HCT116 (cell line): ENCODE measurements at regions not wholly inside any gene's neighbourhood (a gene's known extent, or its start where the extent isn't known, plus 50 kb on each side); places are given as distances from the start of the nearest gene placed in this dataset.

Source experiments
- ATAC-seq: fragments of 200-7000 bp; cut with Tn5 transposase; 2 replicates; pipeline ENCODE4 v1.9.1; 2020; ENCODE audit warnings: mild to moderate bottlenecking, moderate library complexity
- BruUV-seq: library from RNA; stranded (reverse); fragments of 400-500 nt; replicated peaks from 2 replicates; lab custom pipeline; 2021; lab: Mats Ljungman, UMichigan
- CTCF ChIA-PET: fragments of 300-600 bp; sonication (Branson Sonifier 250); formaldehyde crosslinking; loops from one replicate; lab custom pipeline; 2021; ENCODE audit warnings: antibody characterized with exemption; lab: Charles Lee
- POLR2A ChIA-PET: fragments of 300-600, 350-600 bp; sonication (Branson Sonifier 250); formaldehyde crosslinking; loops from one replicate; lab custom pipeline; 2021; ENCODE audit warnings: antibody characterized with exemption; lab: Charles Lee
- RAD21 ChIA-PET, 2 experiments: fragments of 300-600 bp; sonication (Branson Sonifier 250); formaldehyde crosslinking; loops; one replicate each; lab custom pipeline; 2023; ENCODE audit warnings: low total read pairs in 2 of 2; ENCODE audit not compliant: uncharacterized antibody in 2 of 2, unreplicated experiment in 2 of 2, low non-redundant PET in 1 of 2; lab: Charles Lee
- DNase-seq: peaks from one replicate; pipeline ENCODE4 v3.0.0-alpha.2; 2010; ENCODE audit warnings: low read depth, low spot score
- H2AFZ ChIP-seq: fragments of 200-600 bp; shearing (Covaris generic), sonication (generic); 2 replicates; pipeline ENCODE4 v1.6.1; 2017; ENCODE audit warnings: low read depth, mixed run types, mixed read lengths, antibody characterized with exemption, low read length; ENCODE audit not compliant: poor library complexity, severe bottlenecking
- H3K27ac ChIP-seq: 2 replicates; pipeline ENCODE4 v1.5.1; 2012; ENCODE audit warnings: low read depth, low read length
- H3K27me3 ChIP-seq: fragments of 200-600 bp; sonication (generic); 2 replicates; pipeline ENCODE4 v1.6.1; 2016; ENCODE audit warnings: mixed run types, low read length, mixed read lengths; ENCODE audit not compliant: insufficient read depth
- H3K36me3 ChIP-seq, 2 experiments: fragments of 200-500 bp in 1 of 2; fragments of 200-600 bp in 1 of 2; sonication (Bioruptor generic) in 1 of 2; sonication (generic) in 1 of 2; 2 replicates each; pipeline versions ENCODE4 v1.5.1 to v1.6.1; 2014 to 2016; ENCODE audit warnings: low read length in 2 of 2, inconsistent platforms in 1 of 2, mixed read lengths in 1 of 2, mixed run types in 1 of 2; ENCODE audit not compliant: insufficient read depth in 2 of 2, control insufficient read depth in 1 of 2
- H3K4me1 ChIP-seq, 2 experiments: fragments of 200-600 bp in 1 of 2; sonication (generic) in 1 of 2; 2 replicates each; pipeline versions ENCODE4 v1.5.1 to v1.6.1; 2012 to 2017; ENCODE audit warnings: low read length in 2 of 2, inconsistent platforms in 1 of 2, mild to moderate bottlenecking in 1 of 2, mixed read lengths in 1 of 2, mixed run types in 1 of 2, moderate library complexity in 1 of 2; ENCODE audit not compliant: insufficient read depth in 2 of 2, control insufficient read depth in 1 of 2
- H3K4me2 ChIP-seq: fragments of 200-600 bp; sonication (generic); 2 replicates; pipeline ENCODE4 v1.6.1; 2017; ENCODE audit warnings: mixed run types, low read length, mixed read lengths
- H3K4me3 ChIP-seq, 2 experiments: fragments of 200-600 bp in 1 of 2; sonication (generic) in 1 of 2; replicated peaks in 1 of 2; 2 replicates each; pipeline ENCODE4 v1.5.1; 2011 to 2016; ENCODE audit warnings: low read length in 2 of 2, control low read depth in 1 of 2, low read depth in 1 of 2, mild to moderate bottlenecking in 1 of 2, mixed read lengths in 1 of 2, mixed run types in 1 of 2
- H3K79me2 ChIP-seq: fragments of 200-600 bp; sonication (generic); 2 replicates; pipeline ENCODE4 v1.6.1; 2017; ENCODE audit warnings: mild to moderate bottlenecking, mixed run types, low read length, moderate library complexity, mixed read lengths; ENCODE audit not compliant: insufficient read depth
- H3K9ac ChIP-seq: fragments of 200-600 bp; sonication (generic); 2 replicates; pipeline ENCODE4 v1.6.1; 2016; ENCODE audit warnings: low read length, mixed read lengths
- H3K9me2 ChIP-seq: fragments of 200-600 bp; sonication (generic), shearing (Covaris generic); 2 replicates; pipeline ENCODE4 v1.6.1; 2017; ENCODE audit warnings: mixed run types, mild to moderate bottlenecking, moderate library complexity; ENCODE audit not compliant: insufficient read depth
- H3K9me3 ChIP-seq, 2 experiments: fragments of 200-500 bp in 1 of 2; fragments of 200-600 bp in 1 of 2; sonication (Bioruptor generic) in 1 of 2; sonication (generic) in 1 of 2; 2 replicates each; pipeline ENCODE4 v1.6.1; 2014 to 2017; ENCODE audit warnings: low read length in 2 of 2, mixed read lengths in 2 of 2, inconsistent platforms in 1 of 2, low read depth in 1 of 2, mild to moderate bottlenecking in 1 of 2, mixed run types in 1 of 2, moderate library complexity in 1 of 2; ENCODE audit not compliant: control insufficient read depth in 1 of 2, insufficient read depth in 1 of 2
- H4K20me1 ChIP-seq: fragments of 200-600 bp; sonication (generic), shearing (Covaris generic); 2 replicates; pipeline ENCODE4 v1.6.1; 2017; ENCODE audit warnings: mixed run types, mild to moderate bottlenecking, moderate library complexity; ENCODE audit not compliant: insufficient read depth
- ATF3 ChIP-seq: IDR thresholded peaks from 2 replicates; pipeline ENCODE4 v1.6.1; 2012
- CBX3 ChIP-seq: IDR thresholded peaks from 2 replicates; pipeline ENCODE4 v1.6.1; 2012; ENCODE audit warnings: low read depth
- CEBPB ChIP-seq: IDR thresholded peaks from 2 replicates; pipeline ENCODE4 v1.6.1; 2012; ENCODE audit warnings: low read depth
- CTCF ChIP-seq, 3 experiments: fragments of 200-600 bp in 1 of 3; sonication (generic) in 1 of 3; IDR thresholded peaks in 2 of 3; conservative IDR thresholded peaks in 1 of 3; 2 replicates each; pipeline ENCODE4 v1.5.1; 2012 to 2017; ENCODE audit warnings: low read depth in 2 of 3, low read length in 2 of 3, antibody characterized with exemption in 1 of 3, borderline replicate concordance in 1 of 3, control low read depth in 1 of 3, mild to moderate bottlenecking in 1 of 3, mixed read lengths in 1 of 3, mixed run types in 1 of 3, moderate library complexity in 1 of 3; ENCODE audit not compliant: insufficient read depth in 1 of 3
- POLR2AphosphoS5 ChIP-seq: IDR thresholded peaks from 2 replicates; pipeline ENCODE4 v1.6.1; 2011; ENCODE audit warnings: mild to moderate bottlenecking, low read depth, low read length, moderate library complexity
- RAD21 ChIP-seq: IDR thresholded peaks from 2 replicates; pipeline ENCODE4 v1.6.1; 2012; ENCODE audit warnings: low read depth, mild to moderate bottlenecking
- SRF ChIP-seq: IDR thresholded peaks from 2 replicates; pipeline ENCODE4 v1.6.1; 2012; ENCODE audit warnings: low read depth
- TCF7L2 ChIP-seq: IDR thresholded peaks from 2 replicates; pipeline ENCODE4 v1.7.0; 2011; ENCODE audit warnings: borderline replicate concordance, inconsistent platforms; ENCODE audit not compliant: insufficient read depth, insufficient read length; ENCODE audit errors: extremely low read depth
- YY1 ChIP-seq: IDR thresholded peaks from 2 replicates; pipeline ENCODE4 v1.6.1; 2011; ENCODE audit warnings: low read length, low read depth, moderate library complexity, mild to moderate bottlenecking; ENCODE audit not compliant: insufficient replicate concordance; ENCODE audit errors: extremely low read depth
- ZBTB33 ChIP-seq: IDR thresholded peaks from 2 replicates; pipeline ENCODE4 v1.6.1; 2011; ENCODE audit warnings: mild to moderate bottlenecking, low read length, moderate library complexity; ENCODE audit not compliant: insufficient replicate concordance; ENCODE audit errors: extremely low read depth
- ZNF274 ChIP-seq: fragments of 200-500 bp; sonication (Bioruptor generic); IDR thresholded peaks from 2 replicates; pipeline ENCODE4 v1.6.1; 2014; ENCODE audit warnings: mild to moderate bottlenecking, low read depth, low read length, inconsistent platforms
- intact Hi-C: fragments of 100-400 bp; cut with micrococcal nuclease; formaldehyde crosslinking; loops from 2 replicates; pipeline ENCODE4 v1.10.0; 2022

- H3K9ac ChIP-seq: no peak overlapping the region
- H3K27me3 ChIP-seq: no peaks in the 10 kb centered on the region
- H3K27ac ChIP-seq: no peak overlapping the region
- ChIA-PET CTCF (no interaction called here), RAD21 (no interaction called here), POLR2A (no interaction called here)
- H2AFZ ChIP-seq: no peak overlapping the region
- H3K79me2 ChIP-seq: no peaks in the 10 kb centered on the region
- H3K36me3 ChIP-seq: no peaks in the 10 kb centered on the region
- H3K9me3 ChIP-seq: no peaks in the 10 kb centered on the region
- no TSS peak for BruUV-seq
- no peak overlapping the region for H3K4me3 ChIP-seq
- DNase-seq: no peak
- H3K9me2 ChIP-seq: no peaks in the 10 kb centered on the region
- no peak for ATAC-seq
- H3K4me2 ChIP-seq: no peak overlapping the region
- TF ChIP-seq ZNF274 (no peak), ZBTB33 (no peak), ATF3 (no peak), TCF7L2 (no peak)
- peaks cover 0 to 11% of the 10 kb centered on the region in 2 experiments; a peak in 2 of 4 replicates for H3K4me1 ChIP-seq
- no peaks in the 10 kb centered on the region for H4K20me1 ChIP-seq
- intact Hi-C loops: no loop called here
Observed at GRCh38 chr19:29881386-29881785, 60.7 kb upstream of the URI1 start.

GRCh38 chr19:29882719-29883105 lies 59.3 kb upstream of the URI1 start:
- Histone ChIP-seq H3K27me3 (no peaks in the 10 kb centered on the region), H3K9ac (no peak overlapping the region), H3K4me3 (no peak overlapping the region), H3K4me2 (no peak overlapping the region), H3K36me3 (no peaks in the 10 kb centered on the region), H4K20me1 (no peaks in the 10 kb centered on the region), H2AFZ (no peak overlapping the region), H3K4me1 (peaks cover 0 to 11% of the 10 kb centered on the region in 2 experiments; a peak in 2 of 4 replicates), H3K27ac (no peak overlapping the region), H3K9me3 (no peaks in the 10 kb centered on the region), H3K9me2 (no peaks in the 10 kb centered on the region), H3K79me2 (no peaks in the 10 kb centered on the region)
- no peak for ATAC-seq
- RAD21 ChIA-PET: no interaction called here
- CTCF ChIA-PET: no interaction called here
- DNase-seq: no peak
- intact Hi-C loops: no loop called here
- no TSS peak for BruUV-seq
- no peak for TF ChIP-seq ATF3
- no peak for TF ChIP-seq POLR2AphosphoS5
- no peak for TF ChIP-seq CTCF (IDR thresholded peaks at IDR 0.05 in 2 of 3, conservative IDR thresholded peaks at IDR 0.05 in 1 of 3; ENCODE audit: borderline replicate concordance in 1 of 3, insufficient read depth in 1 of 3, low read depth in 2 of 3, low read length in 2 of 3)
- no peak for TF ChIP-seq ZBTB33
- TF ChIP-seq CEBPB: no peak
- no peak for TF ChIP-seq RAD21
- no peak for TF ChIP-seq CBX3
- TF ChIP-seq SRF: no peak
- TF ChIP-seq YY1: no peak
- POLR2A ChIA-PET: no interaction called here
